ENCODE measurements at regions not wholly inside any gene's neighbourhood (a gene's known extent, or its start where the extent isn't known, plus 50 kb on each side); places are given as distances from the start of the nearest gene placed in this dataset.

GRCh38 chr9:11902610-11903009, 790.6 kb upstream of the TYRP1 start:
- Histone ChIP-seq H3K9ac (ENCODE audit: low read length in 2 of 2) (no peak overlapping the region), H3K4me3 (ENCODE audit: low read length in 2 of 2) (no peak overlapping the region), H3K27me3 (ENCODE audit: control insufficient read depth in 1 of 2, insufficient read depth in 2 of 2, low read length in 2 of 2) (no peaks in the 10 kb centered on the region), H3K27ac (ENCODE audit: low read length) (no peak overlapping the region), H3K36me3 (ENCODE audit: control insufficient read depth in 2 of 2, insufficient read depth in 2 of 2, low read length in 2 of 2) (no peaks in the 10 kb centered on the region), H3K4me1 (ENCODE audit: control insufficient read depth, insufficient read depth, low read length) (no peaks in the 10 kb centered on the region), H3K9me3 (ENCODE audit: control insufficient read depth in 2 of 2, low read length in 2 of 2) (peaks cover 0 to 2% of the 10 kb centered on the region in 2 donors)

- H3K36me3 ChIP-seq (ENCODE audit: control insufficient read depth in 2 of 2, insufficient read depth in 2 of 2, low read length in 2 of 2): no peaks in the 10 kb centered on the region
- no peak overlapping the region for H3K4me3 ChIP-seq (ENCODE audit: low read length in 2 of 2)
- H3K9me3 ChIP-seq (ENCODE audit: control insufficient read depth in 2 of 2, low read length in 2 of 2): peaks cover 0 to 5% of the 10 kb centered on the region in 2 donors
- no peak overlapping the region for H3K9ac ChIP-seq (ENCODE audit: low read length in 2 of 2)
- H3K27ac ChIP-seq (ENCODE audit: low read length): no peak overlapping the region
- no peaks in the 10 kb centered on the region for H3K4me1 ChIP-seq (ENCODE audit: control insufficient read depth, insufficient read depth, low read length)
- H3K27me3 ChIP-seq (ENCODE audit: control insufficient read depth in 1 of 2, insufficient read depth in 2 of 2, low read length in 2 of 2): no peaks in the 10 kb centered on the region
These were observed 777.5 kb upstream of the TYRP1 start for GRCh38 chr9:11915699-11916098.

- Histone ChIP-seq H3K27ac (ENCODE audit: low read length) (no peak overlapping the region), H3K36me3 (ENCODE audit: control insufficient read depth in 2 of 2, insufficient read depth in 2 of 2, low read length in 2 of 2) (no peaks in the 10 kb centered on the region), H3K4me3 (ENCODE audit: low read length in 2 of 2) (no peak overlapping the region), H3K4me1 (ENCODE audit: control insufficient read depth, insufficient read depth, low read length) (no peaks in the 10 kb centered on the region), H3K9ac (ENCODE audit: low read length in 2 of 2) (no peak overlapping the region), H3K27me3 (ENCODE audit: control insufficient read depth in 1 of 2, insufficient read depth in 2 of 2, low read length in 2 of 2) (no peaks in the 10 kb centered on the region), H3K9me3 (ENCODE audit: control insufficient read depth in 2 of 2, low read length in 2 of 2) (no peaks in the 10 kb centered on the region)
These were observed 764.3 kb upstream of the TYRP1 start for GRCh38 chr9:11928871-11929321.

- Histone ChIP-seq H3K36me3 (ENCODE audit: control insufficient read depth in 2 of 2, insufficient read depth in 2 of 2, low read length in 2 of 2) (no peaks in the 10 kb centered on the region), H3K4me1 (ENCODE audit: control insufficient read depth, insufficient read depth, low read length) (no peaks in the 10 kb centered on the region), H3K27me3 (ENCODE audit: control insufficient read depth in 1 of 2, insufficient read depth in 2 of 2, low read length in 2 of 2) (no peaks in the 10 kb centered on the region), H3K27ac (ENCODE audit: low read length) (no peak overlapping the region), H3K4me3 (ENCODE audit: low read length in 2 of 2) (no peak overlapping the region), H3K9me3 (ENCODE audit: control insufficient read depth in 2 of 2, low read length in 2 of 2) (no peaks in the 10 kb centered on the region), H3K9ac (ENCODE audit: low read length in 2 of 2) (no peak overlapping the region)
These were observed 762.1 kb upstream of the TYRP1 start for GRCh38 chr9:11931109-11931508.

- no peaks in the 10 kb centered on the region for H3K36me3 ChIP-seq (ENCODE audit: control insufficient read depth in 2 of 2, insufficient read depth in 2 of 2, low read length in 2 of 2)
- no peaks in the 10 kb centered on the region for H3K4me1 ChIP-seq (ENCODE audit: control insufficient read depth, insufficient read depth, low read length)
- H3K27me3 ChIP-seq (ENCODE audit: control insufficient read depth in 1 of 2, insufficient read depth in 2 of 2, low read length in 2 of 2): no peaks in the 10 kb centered on the region
These were observed 761.4 kb upstream of the TYRP1 start for GRCh38 chr9:11931751-11932150.

GRCh38 chr9:11933926-11934325, 759.3 kb upstream of the TYRP1 start:
- Histone ChIP-seq H3K9me3 (ENCODE audit: control insufficient read depth in 2 of 2, low read length in 2 of 2) (no peaks in the 10 kb centered on the region), H3K36me3 (ENCODE audit: control insufficient read depth in 2 of 2, insufficient read depth in 2 of 2, low read length in 2 of 2) (no peaks in the 10 kb centered on the region), H3K27ac (ENCODE audit: low read length) (no peak overlapping the region), H3K9ac (ENCODE audit: low read length in 2 of 2) (no peak overlapping the region), H3K4me3 (ENCODE audit: low read length in 2 of 2) (no peak overlapping the region), H3K4me1 (ENCODE audit: control insufficient read depth, insufficient read depth, low read length) (no peaks in the 10 kb centered on the region), H3K27me3 (ENCODE audit: control insufficient read depth in 1 of 2, insufficient read depth in 2 of 2, low read length in 2 of 2) (no peaks in the 10 kb centered on the region)

More at GRCh38 chr9:11931751-11932150, 761.4 kb upstream of the TYRP1 start:
- no peak overlapping the region for H3K9ac ChIP-seq (ENCODE audit: low read length in 2 of 2)
- no peak overlapping the region for H3K4me3 ChIP-seq (ENCODE audit: low read length in 2 of 2)
- no peak overlapping the region for H3K27ac ChIP-seq (ENCODE audit: low read length)
- H3K9me3 ChIP-seq (ENCODE audit: control insufficient read depth in 2 of 2, low read length in 2 of 2): no peaks in the 10 kb centered on the region

GRCh38 chr9:11946531-11946930, 746.7 kb upstream of the TYRP1 start:
- Histone ChIP-seq H3K36me3 (ENCODE audit: control insufficient read depth in 2 of 2, insufficient read depth in 2 of 2, low read length in 2 of 2) (no peaks in the 10 kb centered on the region), H3K9ac (ENCODE audit: low read length in 2 of 2) (no peak overlapping the region)

GRCh38 chr9:11962327-11962726, 730.9 kb upstream of the TYRP1 start:
- H3K9ac ChIP-seq (ENCODE audit: low read length in 2 of 2): no peak overlapping the region
- H3K4me3 ChIP-seq (ENCODE audit: low read length in 2 of 2): no peak overlapping the region
- no peaks in the 10 kb centered on the region for H3K4me1 ChIP-seq (ENCODE audit: control insufficient read depth, insufficient read depth, low read length)
- H3K27ac ChIP-seq (ENCODE audit: low read length): no peak overlapping the region
- H3K27me3 ChIP-seq (ENCODE audit: control insufficient read depth in 1 of 2, insufficient read depth in 2 of 2, low read length in 2 of 2): no peaks in the 10 kb centered on the region
- no peaks in the 10 kb centered on the region for H3K9me3 ChIP-seq (ENCODE audit: control insufficient read depth in 2 of 2, low read length in 2 of 2)
- no peaks in the 10 kb centered on the region for H3K36me3 ChIP-seq (ENCODE audit: control insufficient read depth in 2 of 2, insufficient read depth in 2 of 2, low read length in 2 of 2)

More at GRCh38 chr9:11946531-11946930, 746.7 kb upstream of the TYRP1 start:
- Histone ChIP-seq H3K27ac (ENCODE audit: low read length) (no peak overlapping the region), H3K9me3 (ENCODE audit: control insufficient read depth in 2 of 2, low read length in 2 of 2) (peaks cover 0 to 5% of the 10 kb centered on the region in 2 donors), H3K4me3 (ENCODE audit: low read length in 2 of 2) (no peak overlapping the region), H3K27me3 (ENCODE audit: control insufficient read depth in 1 of 2, insufficient read depth in 2 of 2, low read length in 2 of 2) (no peaks in the 10 kb centered on the region), H3K4me1 (ENCODE audit: control insufficient read depth, insufficient read depth, low read length) (no peaks in the 10 kb centered on the region)

GRCh38 chr9:11966786-11967185, 726.4 kb upstream of the TYRP1 start:
- no peak overlapping the region for H3K27ac ChIP-seq (ENCODE audit: low read length)
- no peaks in the 10 kb centered on the region for H3K36me3 ChIP-seq (ENCODE audit: control insufficient read depth in 2 of 2, insufficient read depth in 2 of 2, low read length in 2 of 2)

GRCh38 chr9:11968631-11969030, 724.6 kb upstream of the TYRP1 start:
- Histone ChIP-seq H3K36me3 (ENCODE audit: control insufficient read depth in 2 of 2, insufficient read depth in 2 of 2, low read length in 2 of 2) (no peaks in the 10 kb centered on the region), H3K27me3 (ENCODE audit: control insufficient read depth in 1 of 2, insufficient read depth in 2 of 2, low read length in 2 of 2) (no peaks in the 10 kb centered on the region), H3K4me1 (ENCODE audit: control insufficient read depth, insufficient read depth, low read length) (no peaks in the 10 kb centered on the region), H3K4me3 (ENCODE audit: low read length in 2 of 2) (no peak overlapping the region), H3K9ac (ENCODE audit: low read length in 2 of 2) (no peak overlapping the region), H3K27ac (ENCODE audit: low read length) (no peak overlapping the region), H3K9me3 (ENCODE audit: control insufficient read depth in 2 of 2, low read length in 2 of 2) (no peaks in the 10 kb centered on the region)

More at GRCh38 chr9:11966786-11967185, 726.4 kb upstream of the TYRP1 start:
- H3K9me3 ChIP-seq (ENCODE audit: control insufficient read depth in 2 of 2, low read length in 2 of 2): no peaks in the 10 kb centered on the region
- no peaks in the 10 kb centered on the region for H3K27me3 ChIP-seq (ENCODE audit: control insufficient read depth in 1 of 2, insufficient read depth in 2 of 2, low read length in 2 of 2)
- no peaks in the 10 kb centered on the region for H3K4me1 ChIP-seq (ENCODE audit: control insufficient read depth, insufficient read depth, low read length)
- H3K9ac ChIP-seq (ENCODE audit: low read length in 2 of 2): no peak overlapping the region
- H3K4me3 ChIP-seq (ENCODE audit: low read length in 2 of 2): no peak overlapping the region

GRCh38 chr9:11973011-11973410, 720.2 kb upstream of the TYRP1 start:
- Histone ChIP-seq H3K36me3 (ENCODE audit: control insufficient read depth in 2 of 2, insufficient read depth in 2 of 2, low read length in 2 of 2) (no peaks in the 10 kb centered on the region), H3K9ac (ENCODE audit: low read length in 2 of 2) (no peak overlapping the region), H3K4me3 (ENCODE audit: low read length in 2 of 2) (no peak overlapping the region), H3K4me1 (ENCODE audit: control insufficient read depth, insufficient read depth, low read length) (no peaks in the 10 kb centered on the region), H3K27ac (ENCODE audit: low read length) (no peak overlapping the region), H3K27me3 (ENCODE audit: control insufficient read depth in 1 of 2, insufficient read depth in 2 of 2, low read length in 2 of 2) (no peaks in the 10 kb centered on the region), H3K9me3 (ENCODE audit: control insufficient read depth in 2 of 2, low read length in 2 of 2) (no peaks in the 10 kb centered on the region)

Data from stomach smooth muscle (tissue), 2 donors.